ENCODE measurements at regions not wholly inside any gene's neighbourhood (a gene's known extent, or its start where the extent isn't known, plus 50 kb on each side); places are given as distances from the start of the nearest gene placed in this dataset.

DNA sequence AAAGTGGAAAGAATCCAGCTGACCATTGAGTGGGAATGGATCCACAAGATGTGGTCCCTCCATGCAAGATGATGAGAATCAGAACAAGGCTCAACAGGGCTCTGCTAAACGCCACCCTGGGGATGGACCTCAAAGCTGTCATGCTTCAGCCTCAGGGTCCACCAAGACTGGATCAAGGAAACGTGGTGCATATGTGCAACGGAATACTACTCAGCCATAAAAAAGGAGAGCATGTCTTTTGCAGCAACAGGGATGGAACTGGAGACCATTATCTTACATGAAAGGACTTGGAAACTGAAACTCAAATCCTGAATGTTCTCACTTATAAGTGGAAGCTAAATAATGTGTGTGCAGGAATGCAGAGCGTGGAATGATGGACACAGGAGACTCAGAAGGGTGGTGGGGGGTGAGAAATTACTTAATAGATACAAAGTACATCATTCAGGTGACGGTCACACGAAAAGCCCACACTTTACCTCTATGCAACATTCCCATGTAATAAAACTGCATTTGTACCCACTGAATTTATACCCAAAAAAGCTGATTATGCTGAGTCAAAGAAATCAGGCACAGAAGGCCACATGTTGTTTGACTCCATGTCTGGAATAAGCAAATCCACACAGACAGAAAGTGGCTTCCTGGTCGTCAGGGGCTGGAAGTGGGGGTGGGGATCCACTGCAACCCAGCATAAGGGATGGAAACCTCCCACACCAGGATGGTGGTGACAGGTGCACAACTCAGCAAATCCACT lies 116.1 kb downstream of the SHANK2 start:
- TF ChIP-seq, protein P1, sequence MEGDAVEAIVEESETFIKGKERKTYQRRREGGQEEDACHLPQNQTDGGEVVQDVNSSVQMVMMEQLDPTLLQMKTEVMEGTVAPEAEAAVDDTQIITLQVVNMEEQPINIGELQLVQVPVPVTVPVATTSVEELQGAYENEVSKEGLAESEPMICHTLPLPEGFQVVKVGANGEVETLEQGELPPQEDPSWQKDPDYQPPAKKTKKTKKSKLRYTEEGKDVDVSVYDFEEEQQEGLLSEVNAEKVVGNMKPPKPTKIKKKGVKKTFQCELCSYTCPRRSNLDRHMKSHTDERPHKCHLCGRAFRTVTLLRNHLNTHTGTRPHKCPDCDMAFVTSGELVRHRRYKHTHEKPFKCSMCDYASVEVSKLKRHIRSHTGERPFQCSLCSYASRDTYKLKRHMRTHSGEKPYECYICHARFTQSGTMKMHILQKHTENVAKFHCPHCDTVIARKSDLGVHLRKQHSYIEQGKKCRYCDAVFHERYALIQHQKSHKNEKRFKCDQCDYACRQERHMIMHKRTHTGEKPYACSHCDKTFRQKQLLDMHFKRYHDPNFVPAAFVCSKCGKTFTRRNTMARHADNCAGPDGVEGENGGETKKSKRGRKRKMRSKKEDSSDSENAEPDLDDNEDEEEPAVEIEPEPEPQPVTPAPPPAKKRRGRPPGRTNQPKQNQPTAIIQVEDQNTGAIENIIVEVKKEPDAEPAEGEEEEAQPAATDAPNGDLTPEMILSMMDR (IDR thresholded peaks at IDR 0.05) = no peak
- TF ChIP-seq ZFX (IDR thresholded peaks at IDR 0.05; ENCODE audit: borderline replicate concordance) = no peak

Measured in 22Rv1 (cell line).